ENCODE measurements at regions not wholly inside any gene's neighbourhood (a gene's known extent, or its start where the extent isn't known, plus 50 kb on each side); places are given as distances from the start of the nearest gene placed in this dataset.
"Not testable (repeated sequence)": the region's sequence is repeated elsewhere in the genome, so short reads cannot be mapped to it uniquely, and the experiment has no call there.

DNA sequence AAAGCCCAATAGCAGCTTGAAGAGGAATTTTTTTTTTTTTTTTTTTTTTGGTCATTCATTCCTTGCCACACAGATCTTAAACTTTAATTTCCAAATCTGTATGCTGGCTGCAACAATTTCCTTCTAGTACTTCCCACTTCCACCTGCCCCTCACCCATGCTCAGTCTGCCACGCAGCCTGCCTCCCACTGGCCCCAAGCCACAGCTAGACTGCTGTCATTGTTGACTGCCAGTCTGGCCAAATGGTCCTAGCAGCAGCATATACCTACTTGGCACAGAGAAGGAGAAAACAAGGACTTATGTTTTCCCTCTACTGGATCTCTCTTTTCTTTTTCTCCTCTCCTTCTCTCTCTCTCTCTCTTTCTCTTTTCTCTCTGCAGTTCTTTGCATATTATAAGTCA, 118.3 kb upstream of the HEY2 start:
- Histone ChIP-seq H3K36me3 (no peaks in the 10 kb centered on the region), H3K4me3 (no peak overlapping the region), H3K9me3 (no peaks in the 10 kb centered on the region), H3K4me1 (no peaks in the 10 kb centered on the region), H3K27me3 (no peaks in the 10 kb centered on the region), H3K27ac (no peak overlapping the region)
- no peak for TF ChIP-seq POLR2A (IDR thresholded peaks at IDR 0.05)
- TF ChIP-seq, protein P1, sequence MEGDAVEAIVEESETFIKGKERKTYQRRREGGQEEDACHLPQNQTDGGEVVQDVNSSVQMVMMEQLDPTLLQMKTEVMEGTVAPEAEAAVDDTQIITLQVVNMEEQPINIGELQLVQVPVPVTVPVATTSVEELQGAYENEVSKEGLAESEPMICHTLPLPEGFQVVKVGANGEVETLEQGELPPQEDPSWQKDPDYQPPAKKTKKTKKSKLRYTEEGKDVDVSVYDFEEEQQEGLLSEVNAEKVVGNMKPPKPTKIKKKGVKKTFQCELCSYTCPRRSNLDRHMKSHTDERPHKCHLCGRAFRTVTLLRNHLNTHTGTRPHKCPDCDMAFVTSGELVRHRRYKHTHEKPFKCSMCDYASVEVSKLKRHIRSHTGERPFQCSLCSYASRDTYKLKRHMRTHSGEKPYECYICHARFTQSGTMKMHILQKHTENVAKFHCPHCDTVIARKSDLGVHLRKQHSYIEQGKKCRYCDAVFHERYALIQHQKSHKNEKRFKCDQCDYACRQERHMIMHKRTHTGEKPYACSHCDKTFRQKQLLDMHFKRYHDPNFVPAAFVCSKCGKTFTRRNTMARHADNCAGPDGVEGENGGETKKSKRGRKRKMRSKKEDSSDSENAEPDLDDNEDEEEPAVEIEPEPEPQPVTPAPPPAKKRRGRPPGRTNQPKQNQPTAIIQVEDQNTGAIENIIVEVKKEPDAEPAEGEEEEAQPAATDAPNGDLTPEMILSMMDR (IDR thresholded peaks at IDR 0.05) = no peak
- WGBS, 4 donors = 30 to 66% (median 56%) methylated on average over 1 of the region's 1 CpG
- ATAC-seq (no peak), DNase-seq (no peak)
- intact Hi-C loops (cut with DNase I) = no loop called here

DNA sequence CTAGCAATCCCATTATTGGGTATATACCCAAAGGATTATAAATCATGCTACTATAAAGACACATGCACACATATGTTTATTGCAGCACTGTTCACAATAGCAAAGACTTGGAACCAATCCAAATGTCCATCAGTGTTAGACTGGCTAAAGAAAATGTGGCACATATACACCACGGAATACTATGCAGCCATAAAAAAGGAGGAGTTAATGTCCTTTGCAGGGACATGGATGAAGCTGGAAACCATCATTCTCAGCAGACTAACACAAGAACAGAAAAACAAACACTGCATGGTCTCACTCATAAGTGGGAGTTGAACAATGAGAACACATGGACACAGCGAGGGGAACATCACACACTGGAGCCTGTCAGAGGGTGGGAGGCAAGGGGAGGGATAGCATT, 113.4 kb upstream of the HEY2 start:
- peaks cover 0 to 12% (median 4%) of the 10 kb centered on the region in 12 donors for H3K4me1 ChIP-seq
- intact Hi-C loops (cut with DNase I); ATAC-seq; DNase-seq; H3K36me3 ChIP-seq; H3K27ac ChIP-seq; H3K9me3 ChIP-seq; H3K27me3 ChIP-seq; H3K4me3 ChIP-seq: not testable (repeated sequence)
- 96 to 100% (median 97%) methylated on average over 2 of the region's 2 CpGs for whole genome bisulfite sequencing, 4 donors

DNA sequence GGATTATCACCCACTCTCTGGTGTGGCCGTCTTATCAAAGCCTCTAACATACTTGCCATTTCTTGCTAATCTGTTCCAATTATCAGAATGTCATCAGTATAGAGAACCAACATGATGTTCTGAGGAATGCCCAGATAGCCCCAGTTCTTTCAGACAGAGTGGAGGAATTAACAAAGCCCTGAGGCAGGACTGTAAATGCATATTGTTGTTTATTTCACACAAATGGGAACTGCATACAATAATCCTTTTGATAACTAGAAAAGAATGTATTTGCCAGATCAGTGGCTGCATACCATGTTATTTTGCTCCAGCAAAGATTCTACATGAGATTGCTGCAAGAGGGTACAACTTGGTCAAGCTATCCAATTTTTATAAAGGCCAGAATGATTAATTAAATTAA, 112.8 kb upstream of the HEY2 start:
- Histone ChIP-seq H3K9me3 (no peaks in the 10 kb centered on the region), H3K4me3 (no peak overlapping the region), H3K36me3 (no peaks in the 10 kb centered on the region), H3K27ac (no peak overlapping the region), H3K4me1 (peaks cover 0 to 12% (median 4%) of the 10 kb centered on the region in 12 donors), H3K27me3 (no peaks in the 10 kb centered on the region)
- DNase-seq (no peak), ATAC-seq (no peak)
- intact Hi-C loops (cut with DNase I) = no loop called here
- TF ChIP-seq POLR2A (IDR thresholded peaks at IDR 0.05) = no peak
- TF ChIP-seq, protein P1 (IDR thresholded peaks at IDR 0.05) = no peak
- WGBS, 4 donors = 73 to 94% (median 82%) methylated on average over 1 of the region's 1 CpG

DNA sequence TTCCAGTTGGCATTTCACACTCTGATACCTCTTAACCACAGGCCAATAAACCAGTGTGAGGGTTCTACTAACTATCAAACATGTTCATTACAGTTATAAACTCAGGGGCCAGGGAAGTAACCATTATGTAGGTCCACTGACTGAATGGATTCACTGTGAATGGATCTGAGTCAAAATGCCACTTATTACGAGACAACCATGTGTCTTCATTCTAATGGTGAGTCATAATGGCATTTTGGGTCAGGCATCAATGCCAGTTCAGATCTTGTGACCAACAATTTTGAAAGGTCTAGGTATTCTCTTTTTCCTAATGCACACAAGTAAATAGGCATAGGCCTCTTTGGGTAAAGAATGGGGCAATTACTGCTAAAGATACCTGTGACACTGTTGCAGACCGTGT, 112.2 kb upstream of the HEY2 start:
- H3K27ac ChIP-seq = no peak overlapping the region
- H3K36me3 ChIP-seq = no peaks in the 10 kb centered on the region
- ATAC-seq = no peak
- intact Hi-C loops (cut with DNase I) = no loop called here
- 93 to 96% (median 95%) methylated on average over 2 of the region's 2 CpGs for WGBS, 4 donors
- H3K4me1 ChIP-seq = peaks cover 0 to 12% (median 4%) of the 10 kb centered on the region in 12 donors
- H3K9me3 ChIP-seq = no peaks in the 10 kb centered on the region
- H3K4me3 ChIP-seq = no peak overlapping the region
- TF ChIP-seq, protein P1 (IDR thresholded peaks at IDR 0.05) = no peak
- TF ChIP-seq POLR2A (IDR thresholded peaks at IDR 0.05) = no peak
- no peak for DNase-seq
- no peaks in the 10 kb centered on the region for H3K27me3 ChIP-seq

DNA sequence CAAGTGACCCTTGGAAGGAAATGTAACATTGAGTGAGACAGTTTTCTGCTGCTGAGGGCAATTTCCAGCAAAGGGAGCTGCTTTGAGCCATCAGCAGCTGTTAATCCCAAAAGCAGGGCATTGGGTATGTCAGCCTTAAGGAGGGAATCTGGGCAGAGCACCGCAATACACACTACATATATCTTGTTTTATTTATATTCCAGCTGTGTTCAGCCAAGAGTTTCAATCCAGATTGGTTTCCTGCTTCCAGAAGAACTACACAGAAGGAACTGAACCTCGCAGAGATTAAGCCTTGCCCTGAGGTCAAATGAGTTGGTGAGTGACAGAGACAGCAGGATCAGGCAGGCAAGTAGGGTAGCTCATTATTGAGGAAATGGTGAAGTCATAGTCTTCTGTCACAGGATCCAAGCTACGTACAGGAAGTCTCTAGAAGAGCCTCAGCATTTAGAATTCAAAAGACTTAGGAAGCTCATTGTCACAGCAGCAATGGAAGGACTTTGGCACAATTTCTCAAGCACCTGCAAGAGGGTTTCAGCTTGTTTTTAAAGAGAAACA, 109.9 kb upstream of the HEY2 start:
- no peak overlapping the region for H3K4me3 ChIP-seq
- peaks cover 0 to 12% (median 4%) of the 10 kb centered on the region in 12 donors for H3K4me1 ChIP-seq
- 26 to 43% (median 31%) methylated on average over 3 of the region's 3 CpGs for WGBS, 4 donors
- no peaks in the 10 kb centered on the region for H3K27me3 ChIP-seq
- H3K36me3 ChIP-seq = no peaks in the 10 kb centered on the region
- H3K9me3 ChIP-seq = no peaks in the 10 kb centered on the region
- ATAC-seq (peak in 3 of 4 donors; percentile 26 to 97 (median 50)), DNase-seq (no peak)
- intact Hi-C loops (cut with DNase I) = no loop called here
- TF ChIP-seq, protein P1 (IDR thresholded peaks at IDR 0.05) = no peak
- TF ChIP-seq POLR2A (IDR thresholded peaks at IDR 0.05) = no peak
- H3K27ac ChIP-seq = peak overlapping the region in 4 of 12 donors; percentile 17 to 54 (median 33)
